GM23248 (cell line): ENCODE measurements at regions not wholly inside any gene's neighbourhood (a gene's known extent, or its start where the extent isn't known, plus 50 kb on each side); places are given as distances from the start of the nearest gene placed in this dataset. TPM values are rescaled to one million over a fixed set of nuclear protein-coding genes. Genes with fewer than 3 reads are reported as not detected.

Source experiments
- DNase-seq: peaks from one replicate; pipeline ENCODE4 v3.0.0-alpha.2; 2015
- H2AFZ ChIP-seq: fragments of 200-600 bp; sonication (generic); 2 replicates; pipeline ENCODE4 v1.6.1; 2016; ENCODE audit warnings: antibody characterized with exemption
- H3F3A ChIP-seq: fragments of 200-600 bp; sonication (generic); 2 replicates; pipeline ENCODE4 v1.6.1; 2016; ENCODE audit warnings: mild to moderate bottlenecking, antibody characterized with exemption, mixed run types; ENCODE audit not compliant: insufficient read depth
- H3K27ac ChIP-seq: fragments of 200-600 bp; sonication (generic); 2 replicates; pipeline ENCODE4 v1.5.1; 2016; ENCODE audit warnings: mild to moderate bottlenecking
- H3K27me3 ChIP-seq: fragments of 200-600 bp; sonication (generic); replicated peaks from 2 replicates; pipeline ENCODE4 v1.6.1; 2016; ENCODE audit warnings: mild to moderate bottlenecking; ENCODE audit not compliant: insufficient read depth
- H3K36me3 ChIP-seq: fragments of 200-600 bp; sonication (generic); 2 replicates; pipeline ENCODE4 v1.6.1; 2016; ENCODE audit warnings: low read depth, mild to moderate bottlenecking
- H3K4me1 ChIP-seq: fragments of 200-600 bp; sonication (generic); 2 replicates; pipeline ENCODE4 v1.6.1; 2016; ENCODE audit warnings: mild to moderate bottlenecking; ENCODE audit not compliant: insufficient read depth
- H3K4me2 ChIP-seq: fragments of 200-600 bp; sonication (generic); one replicate; pipeline ENCODE4 v1.6.1; 2016; ENCODE audit warnings: mild to moderate bottlenecking; ENCODE audit not compliant: unreplicated experiment
- H3K4me3 ChIP-seq: fragments of 200-600 bp; sonication (generic); 2 replicates; pipeline ENCODE4 v1.5.1; 2016; ENCODE audit warnings: mild to moderate bottlenecking
- H3K79me2 ChIP-seq: fragments of 200-600 bp; sonication (generic); 2 replicates; pipeline ENCODE4 v1.6.1; 2016; ENCODE audit warnings: mild to moderate bottlenecking; ENCODE audit not compliant: insufficient read depth
- H3K9ac ChIP-seq: fragments of 200-600 bp; sonication (generic); 2 replicates; pipeline ENCODE4 v1.6.1; 2016; ENCODE audit warnings: mild to moderate bottlenecking
- H3K9me2 ChIP-seq: fragments of 200-600 bp; sonication (generic); 2 replicates; pipeline ENCODE4 v1.6.1; 2016; ENCODE audit warnings: mixed run types, mild to moderate bottlenecking, moderate library complexity; ENCODE audit not compliant: insufficient read depth
- H3K9me3 ChIP-seq: fragments of 200-600 bp; sonication (generic); one replicate; pipeline ENCODE4 v1.6.1; 2017; ENCODE audit warnings: low read depth
- H4K20me1 ChIP-seq: fragments of 200-600 bp; sonication (generic); 2 replicates; pipeline ENCODE4 v1.6.0; 2016; ENCODE audit not compliant: insufficient read depth
- EZH2 ChIP-seq: fragments of 200-600 bp; sonication (generic); IDR thresholded peaks from 2 replicates; pipeline ENCODE4 v1.6.1; 2018; ENCODE audit warnings: antibody characterized with exemption, mild to moderate bottlenecking; ENCODE audit not compliant: insufficient read depth, poor library complexity, severe bottlenecking
- EZH2phosphoT487 ChIP-seq: fragments of 200-600 bp; sonication (generic); IDR thresholded peaks from 2 replicates; pipeline ENCODE4 v1.6.1; 2018; ENCODE audit warnings: antibody characterized with exemption, moderate library complexity, mild to moderate bottlenecking, low read depth; ENCODE audit not compliant: insufficient read depth
- WGBS, 2 experiments: methylation state at CpG; one replicate each; pipeline ENCODE4 v1.1.6; 2015 to 2017; ENCODE audit warnings: low lambda C conversion rate in 2 of 2, low coverage in 1 of 2; ENCODE audit errors: missing lambda C conversion rate in 2 of 2; 5-methylcytosine and 5-hydroxymethylcytosine counted together
- in situ Hi-C: fragments of 300-500 bp; cut with MboI; formaldehyde crosslinking; loops from 2 replicates; pipeline ENCODE4 v1.15.0; 2020
- microRNA-seq: library from miRNA; unstranded; fragments of <30 nt; microRNA quantifications from one replicate; pipeline ENCODE4, GENCODE V29; 2016; ENCODE audit warnings: borderline number of aligned reads
- small RNA-seq: library from RNA; depleted of rRNA; stranded (forward); fragments of <200 nt; gene quantifications from one replicate; pipeline ENCODE3, GENCODE V24; 2014; ENCODE audit warnings: low read depth, low replicate concordance

GRCh38 chr2:10252224-10252623 lies 50.5 kb upstream of the HPCAL1 start:
- in situ Hi-C loops: no loop called here
- whole genome bisulfite sequencing, 2 experiments: 68 to 76% methylated on average over 2 of the region's 2 CpGs

GRCh38 chr2:10252661-10253060 lies 50.0 kb upstream of the HPCAL1 start:
- Histone ChIP-seq H3K36me3 (no peaks in the 10 kb centered on the region), H3K4me1 (no peaks in the 10 kb centered on the region), H3K9me2 (no peaks in the 10 kb centered on the region), H3K4me3 (no peak overlapping the region), H3K27me3 (no peaks in the 10 kb centered on the region), H2AFZ (no peak overlapping the region), H3K9ac (no peak overlapping the region), H3K9me3 (no peaks in the 10 kb centered on the region), H4K20me1 (no peaks in the 10 kb centered on the region), H3F3A (no peaks in the 10 kb centered on the region), H3K4me2 (no peak overlapping the region), H3K27ac (no peak overlapping the region), H3K79me2 (no peaks in the 10 kb centered on the region)
- DNase-seq: no peak
- in situ Hi-C loops: no loop called here
- TF ChIP-seq EZH2phosphoT487 (no peak), EZH2 (no peak)
- WGBS, 2 experiments: 58 to 59% methylated on average over 3 of the region's 3 CpGs

More at GRCh38 chr2:10252224-10252623, 50.5 kb upstream of the HPCAL1 start:
- no peak overlapping the region for H3K4me2 ChIP-seq
- no peak overlapping the region for H3K27ac ChIP-seq
- no peaks in the 10 kb centered on the region for H3K36me3 ChIP-seq
- no peaks in the 10 kb centered on the region for H3F3A ChIP-seq
- no peaks in the 10 kb centered on the region for H3K79me2 ChIP-seq
- DNase-seq: no peak
- TF ChIP-seq EZH2 (no peak), EZH2phosphoT487 (no peak)
- no peak overlapping the region for H3K4me3 ChIP-seq
- no peaks in the 10 kb centered on the region for H3K9me2 ChIP-seq
- no peak overlapping the region for H2AFZ ChIP-seq
- H3K9me3 ChIP-seq: no peaks in the 10 kb centered on the region
- no peaks in the 10 kb centered on the region for H3K27me3 ChIP-seq
- H3K4me1 ChIP-seq: no peaks in the 10 kb centered on the region
- H4K20me1 ChIP-seq: no peaks in the 10 kb centered on the region
- H3K9ac ChIP-seq: no peak overlapping the region

Small RNAs in the stretch of these regions (microRNA-seq; reads per million reads assigned to microRNA genes)
- gene MIR4261: not detected

Small RNAs in the stretch of these regions (small RNA-seq; reads per million reads assigned to genes)
- gene MIR4261: not detected
